Cardiac septum (tissue), 1 donor: ENCODE measurements at regions not wholly inside any gene's neighbourhood (a gene's known extent, or its start where the extent isn't known, plus 50 kb on each side); places are given as distances from the start of the nearest gene placed in this dataset.

Source experiments
- DNase-seq: peaks from one replicate; pipeline ENCODE4 v3.0.0-alpha.2; 2020; ENCODE audit warnings: low spot score
- intact Hi-C: fragments of 100-400 bp; cut with DNase I; formaldehyde crosslinking; loops from one replicate; pipeline ENCODE4 v1.14.0; 2022
- donor health status: DM: no; HTN: no; CAD: no.

- DNase-seq = no peak
- intact Hi-C loops = no loop called here
Measured at GRCh38 chr9:78765861-78766260, 468.9 kb downstream of the PSAT1 start.

GRCh38 chr9:78767490-78767889 lies 470.6 kb downstream of the PSAT1 start:
- DNase-seq = no peak
- intact Hi-C loops = no loop called here

- intact Hi-C loops = no loop called here
- DNase-seq = no peak
Measured at GRCh38 chr9:78769690-78770089, 472.8 kb downstream of the PSAT1 start.

GRCh38 chr9:78775211-78775610 lies 478.3 kb downstream of the PSAT1 start:
- no peak for DNase-seq

GRCh38 chr9:78775696-78776295 lies 478.9 kb downstream of the PSAT1 start:
- intact Hi-C loops = no loop called here
- DNase-seq = no peak

More at GRCh38 chr9:78775211-78775610, 478.3 kb downstream of the PSAT1 start:
- intact Hi-C loops = no loop called here

- intact Hi-C loops = no loop called here
Measured at GRCh38 chr9:78777747-78778146, 480.8 kb downstream of the PSAT1 start.

GRCh38 chr9:78778318-78778717 lies 481.4 kb downstream of the PSAT1 start:
- intact Hi-C loops = no loop called here

More at GRCh38 chr9:78777747-78778146, 480.8 kb downstream of the PSAT1 start:
- DNase-seq = no peak

GRCh38 chr9:78778861-78779374 lies 482.0 kb downstream of the PSAT1 start:
- DNase-seq = no peak
- intact Hi-C loops = no loop called here

More at GRCh38 chr9:78778318-78778717, 481.4 kb downstream of the PSAT1 start:
- no peak for DNase-seq

- DNase-seq = no peak
- intact Hi-C loops = no loop called here
Measured at GRCh38 chr9:78781681-78782080, 484.8 kb downstream of the PSAT1 start.

GRCh38 chr9:78782234-78782633 lies 485.3 kb downstream of the PSAT1 start:
- intact Hi-C loops = no loop called here
- no peak for DNase-seq

- DNase-seq = no peak
- intact Hi-C loops = no loop called here
Measured at GRCh38 chr9:78782858-78783257, 485.9 kb downstream of the PSAT1 start.

- intact Hi-C loops = no loop called here
Measured at GRCh38 chr9:78783743-78784142, 486.8 kb downstream of the PSAT1 start.

GRCh38 chr9:78786794-78787193 lies 489.9 kb downstream of the PSAT1 start:
- DNase-seq = no peak
- intact Hi-C loops = no loop called here

More at GRCh38 chr9:78783743-78784142, 486.8 kb downstream of the PSAT1 start:
- DNase-seq = no peak

GRCh38 chr9:78788101-78788500 lies 491.2 kb downstream of the PSAT1 start:
- DNase-seq = no peak
- intact Hi-C loops = no loop called here

- intact Hi-C loops = no loop called here
Measured at GRCh38 chr9:78791779-78792178, 494.9 kb downstream of the PSAT1 start.

GRCh38 chr9:78792745-78793144 lies 495.8 kb downstream of the PSAT1 start:
- DNase-seq = no peak
- intact Hi-C loops = no loop called here

More at GRCh38 chr9:78791779-78792178, 494.9 kb downstream of the PSAT1 start:
- DNase-seq = no peak

- DNase-seq = no peak
- intact Hi-C loops = no loop called here
Measured at GRCh38 chr9:78805771-78806170, 508.8 kb downstream of the PSAT1 start.

GRCh38 chr9:78806492-78807160 lies 509.7 kb downstream of the PSAT1 start:
- intact Hi-C loops = no loop called here
- DNase-seq = no peak

GRCh38 chr9:78807286-78807685 lies 510.4 kb downstream of the PSAT1 start:
- intact Hi-C loops = no loop called here

GRCh38 chr9:78808048-78808447 lies 511.1 kb downstream of the PSAT1 start:
- no peak for DNase-seq
- intact Hi-C loops = no loop called here

More at GRCh38 chr9:78807286-78807685, 510.4 kb downstream of the PSAT1 start:
- no peak for DNase-seq

- intact Hi-C loops = no loop called here
- DNase-seq = no peak
Measured at GRCh38 chr9:78811622-78812276, 514.8 kb downstream of the PSAT1 start.
